GDM1 (cell line): ENCODE measurements at regions not wholly inside any gene's neighbourhood (a gene's known extent, or its start where the extent isn't known, plus 50 kb on each side); places are given as distances from the start of the nearest gene placed in this dataset.
"Not testable (repeated sequence)": the region's sequence is repeated elsewhere in the genome, so short reads cannot be mapped to it uniquely, and the experiment has no call there.

Experiments
- DNase-seq: peaks from one replicate; lab custom pipeline; 2025; lab: John Stamatoyannopoulos, UW

GRCh38 chr2:35125278-35125677 lies 1230.3 kb upstream of the CRIM1 start:
- DNase-seq = no peak

GRCh38 chr2:35116151-35116550 lies 1239.4 kb upstream of the CRIM1 start:
- no peak for DNase-seq

GRCh38 chr2:35114765-35115164 lies 1240.8 kb upstream of the CRIM1 start:
- peak; percentile 12 for DNase-seq

- not testable (repeated sequence) for DNase-seq
These were observed 1243.2 kb upstream of the CRIM1 start for GRCh38 chr2:35112367-35112766.

GRCh38 chr2:35104309-35104708 lies 1251.3 kb upstream of the CRIM1 start:
- DNase-seq = no peak

GRCh38 chr2:35099342-35099741 lies 1256.2 kb upstream of the CRIM1 start:
- no peak for DNase-seq

- no peak for DNase-seq
These were observed 1273.5 kb upstream of the CRIM1 start for GRCh38 chr2:35082072-35082471.

- no peak for DNase-seq
These were observed 1274.0 kb upstream of the CRIM1 start for GRCh38 chr2:35081622-35082015.

- DNase-seq = no peak
These were observed 1274.5 kb upstream of the CRIM1 start for GRCh38 chr2:35081001-35081621.

- DNase-seq = no peak
These were observed 1275.2 kb upstream of the CRIM1 start for GRCh38 chr2:35080231-35080910.

GRCh38 chr2:35067420-35067819 lies 1288.2 kb upstream of the CRIM1 start:
- no peak for DNase-seq

- DNase-seq = no peak
These were observed 1291.7 kb upstream of the CRIM1 start for GRCh38 chr2:35063836-35064235.

GRCh38 chr2:35035883-35036282 lies 1319.7 kb upstream of the CRIM1 start:
- DNase-seq = no peak

- DNase-seq = no peak
These were observed 1321.8 kb upstream of the CRIM1 start for GRCh38 chr2:35033748-35034147.

GRCh38 chr2:35023545-35023944 lies 1332.0 kb upstream of the CRIM1 start:
- DNase-seq = no peak

- DNase-seq = no peak
These were observed 1355.1 kb upstream of the CRIM1 start for GRCh38 chr2:35000453-35000852.

- DNase-seq = no peak
These were observed 1356.8 kb upstream of the CRIM1 start for GRCh38 chr2:34998741-34999140.

- no peak for DNase-seq
These were observed 1357.8 kb upstream of the CRIM1 start for GRCh38 chr2:34997779-34998178.

- DNase-seq = no peak
These were observed 1360.4 kb upstream of the CRIM1 start for GRCh38 chr2:34995196-34995595.

GRCh38 chr2:34991508-34992274 lies 1363.9 kb upstream of the CRIM1 start:
- no peak for DNase-seq

GRCh38 chr2:34985474-34985873 lies 1370.1 kb upstream of the CRIM1 start:
- DNase-seq = no peak

- no peak for DNase-seq
These were observed 1374.9 kb upstream of the CRIM1 start for GRCh38 chr2:34980689-34981088.

GRCh38 chr2:34979148-34979547 lies 1376.4 kb upstream of the CRIM1 start:
- no peak for DNase-seq
